AG04450 (cell line): ENCODE measurements at regions not wholly inside any gene's neighbourhood (a gene's known extent, or its start where the extent isn't known, plus 50 kb on each side); places are given as distances from the start of the nearest gene placed in this dataset.

Experiments used
- CTCF ChIA-PET: fragments of 300-600, 350-600 bp; formaldehyde crosslinking; extraction: SDS; loops from one replicate; lab custom pipeline; 2022; ENCODE audit warnings: antibody characterized with exemption, inconsistent platforms; lab: Charles Lee
- POLR2A ChIA-PET: fragments of 350-600 bp; formaldehyde crosslinking; extraction: SDS; loops from one replicate; lab custom pipeline; 2021; ENCODE audit warnings: antibody characterized with exemption, inconsistent platforms; lab: Yijun Ruan, JAX
- DNase-seq: peaks from one replicate; pipeline ENCODE4 v3.0.0-alpha.2; 2011; ENCODE audit warnings: low read depth, low spot score
- H3K27ac ChIP-seq: one replicate; pipeline ENCODE4 v1.5.1; 2012; ENCODE audit warnings: low read depth, low read length, control low read depth
- H3K27me3 ChIP-seq: one replicate; pipeline ENCODE4 v1.6.0; 2012; ENCODE audit warnings: low read length; ENCODE audit not compliant: control insufficient read depth, insufficient read depth
- H3K4me3 ChIP-seq: 2 replicates; pipeline ENCODE4 v1.5.1; 2011; ENCODE audit warnings: mild to moderate bottlenecking, low read depth, low read length, control low read depth
- H3K9me3 ChIP-seq: 2 replicates; pipeline ENCODE4 v1.5.1; 2012; ENCODE audit warnings: low read length; ENCODE audit not compliant: control insufficient read depth, insufficient read depth
- TF ChIP-seq, protein P1 (sequence below): IDR thresholded peaks from 2 replicates; pipeline ENCODE4 v1.5.1; 2011; ENCODE audit warnings: low read depth, low read length, control low read depth, inconsistent platforms

DNA sequence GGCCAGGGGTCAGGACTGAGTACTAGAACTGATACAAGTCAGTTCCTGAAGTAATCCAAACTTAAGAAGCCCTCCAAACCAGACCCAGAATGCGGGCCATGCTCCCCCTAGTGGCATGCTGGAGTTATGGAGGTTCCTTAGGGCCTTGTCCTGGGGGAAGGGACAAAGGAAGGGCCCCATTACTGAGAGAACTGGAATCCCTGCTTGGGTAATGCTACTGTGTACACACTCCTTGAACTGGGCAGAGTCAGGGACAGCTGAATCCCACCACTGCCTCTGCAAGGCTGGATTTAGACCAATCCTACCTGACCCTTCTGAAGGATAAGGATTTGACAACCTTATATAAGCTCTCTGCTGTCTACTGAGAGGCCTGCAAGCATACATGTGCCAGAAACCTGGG, 97.3 kb upstream of the AKIP1 start:
- H3K27me3 ChIP-seq: no peaks in the 10 kb centered on the region
- no peak overlapping the region for H3K4me3 ChIP-seq
- TF ChIP-seq, protein P1, sequence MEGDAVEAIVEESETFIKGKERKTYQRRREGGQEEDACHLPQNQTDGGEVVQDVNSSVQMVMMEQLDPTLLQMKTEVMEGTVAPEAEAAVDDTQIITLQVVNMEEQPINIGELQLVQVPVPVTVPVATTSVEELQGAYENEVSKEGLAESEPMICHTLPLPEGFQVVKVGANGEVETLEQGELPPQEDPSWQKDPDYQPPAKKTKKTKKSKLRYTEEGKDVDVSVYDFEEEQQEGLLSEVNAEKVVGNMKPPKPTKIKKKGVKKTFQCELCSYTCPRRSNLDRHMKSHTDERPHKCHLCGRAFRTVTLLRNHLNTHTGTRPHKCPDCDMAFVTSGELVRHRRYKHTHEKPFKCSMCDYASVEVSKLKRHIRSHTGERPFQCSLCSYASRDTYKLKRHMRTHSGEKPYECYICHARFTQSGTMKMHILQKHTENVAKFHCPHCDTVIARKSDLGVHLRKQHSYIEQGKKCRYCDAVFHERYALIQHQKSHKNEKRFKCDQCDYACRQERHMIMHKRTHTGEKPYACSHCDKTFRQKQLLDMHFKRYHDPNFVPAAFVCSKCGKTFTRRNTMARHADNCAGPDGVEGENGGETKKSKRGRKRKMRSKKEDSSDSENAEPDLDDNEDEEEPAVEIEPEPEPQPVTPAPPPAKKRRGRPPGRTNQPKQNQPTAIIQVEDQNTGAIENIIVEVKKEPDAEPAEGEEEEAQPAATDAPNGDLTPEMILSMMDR: peak; percentile 97
- DNase-seq: peak; percentile 74
- H3K27ac ChIP-seq: peak overlapping the region; percentile 39
- POLR2A ChIA-PET: interaction anchor here (0.7 to 1.2 kb wide), 4 partner anchors 57 to 143 kb away, joined by 3 to 14 read pairs (median 4); no protein-coding TSS in a partner anchor
- CTCF ChIA-PET: interaction anchor here (0.6 to 2.9 kb wide), 15 partner anchors 9 to 146 kb away, joined by 3 to 12 read pairs (median 3); no protein-coding TSS in a partner anchor
- no peaks in the 10 kb centered on the region for H3K9me3 ChIP-seq

DNA sequence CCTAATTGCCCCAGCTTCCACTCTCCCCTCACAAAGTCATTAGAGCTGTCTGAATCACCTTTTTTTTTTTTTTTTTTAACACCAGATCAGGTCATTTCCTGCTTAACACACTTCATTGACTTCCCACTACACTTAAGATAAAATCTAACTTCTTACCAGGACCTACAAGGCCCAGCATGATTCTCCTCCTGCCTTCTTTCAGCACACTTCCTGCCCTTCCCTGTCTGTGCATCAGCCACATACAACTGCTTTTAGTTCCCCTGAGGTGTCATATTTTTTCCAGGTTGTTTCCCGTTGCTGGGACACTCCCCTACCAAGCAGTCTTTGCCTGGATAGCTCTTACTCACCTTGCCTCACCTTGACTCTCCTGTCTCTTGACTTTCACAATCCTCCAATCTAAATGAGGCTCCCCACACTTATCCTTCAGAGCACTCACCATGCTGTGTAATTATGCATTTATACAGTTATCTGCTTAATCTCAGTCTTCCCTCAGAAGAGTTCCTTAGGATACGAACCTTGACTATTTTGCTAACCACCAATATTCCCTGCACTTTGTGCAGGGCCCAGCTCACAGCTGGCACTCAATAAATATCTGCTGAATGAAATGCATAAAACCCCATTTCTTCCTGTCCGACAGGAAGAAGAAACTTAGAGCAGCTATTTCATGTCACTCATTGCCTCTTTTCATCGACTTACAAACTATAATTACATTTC, 96.6 kb upstream of the AKIP1 start:
- ChIA-PET CTCF (interaction anchor here (0.6 to 2.9 kb wide), 13 partner anchors 9 to 145 kb away, joined by 3 to 12 read pairs (median 4); no protein-coding TSS in a partner anchor), POLR2A (interaction anchor here (0.5 to 1.2 kb wide), 4 partner anchors 56 to 143 kb away, joined by 3 to 8 read pairs (median 4); no protein-coding TSS in a partner anchor)
- H3K27ac ChIP-seq: peak overlapping the region; percentile 22
- H3K9me3 ChIP-seq: no peaks in the 10 kb centered on the region
- H3K4me3 ChIP-seq: no peak overlapping the region
- H3K27me3 ChIP-seq: no peaks in the 10 kb centered on the region
- DNase-seq: no peak
- TF ChIP-seq, protein P1: no peak

DNA sequence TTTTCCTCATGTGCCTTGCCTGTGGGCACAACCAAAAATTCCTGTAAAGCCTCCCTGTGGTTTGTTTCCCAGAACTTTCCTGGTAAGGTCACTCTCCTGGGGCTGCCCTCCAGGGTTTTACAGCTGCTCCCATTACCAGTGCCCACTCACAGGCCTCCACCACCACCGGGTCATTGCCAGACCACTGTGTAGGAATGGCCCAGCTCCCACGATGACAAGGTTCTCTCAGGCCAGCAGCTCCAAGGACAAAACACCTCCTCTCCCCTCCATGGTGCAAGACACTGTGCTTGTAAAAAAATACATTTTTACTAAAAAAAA, 96.1 kb upstream of the AKIP1 start:
- POLR2A ChIA-PET: interaction anchor here (1.2 kb wide), 1 partner anchor 56 kb away, joined by 4 read pairs; no protein-coding TSS in a partner anchor
- CTCF ChIA-PET: interaction anchor here (1.2 to 2.9 kb wide), 4 partner anchors 8 to 53 kb away, joined by 3 to 12 read pairs (median 6); no protein-coding TSS in a partner anchor
- no peak for DNase-seq
- H3K4me3 ChIP-seq: no peak overlapping the region
- no peaks in the 10 kb centered on the region for H3K27me3 ChIP-seq
- TF ChIP-seq, protein P1: no peak
- H3K27ac ChIP-seq: peak overlapping the region; percentile 21
- no peaks in the 10 kb centered on the region for H3K9me3 ChIP-seq

DNA sequence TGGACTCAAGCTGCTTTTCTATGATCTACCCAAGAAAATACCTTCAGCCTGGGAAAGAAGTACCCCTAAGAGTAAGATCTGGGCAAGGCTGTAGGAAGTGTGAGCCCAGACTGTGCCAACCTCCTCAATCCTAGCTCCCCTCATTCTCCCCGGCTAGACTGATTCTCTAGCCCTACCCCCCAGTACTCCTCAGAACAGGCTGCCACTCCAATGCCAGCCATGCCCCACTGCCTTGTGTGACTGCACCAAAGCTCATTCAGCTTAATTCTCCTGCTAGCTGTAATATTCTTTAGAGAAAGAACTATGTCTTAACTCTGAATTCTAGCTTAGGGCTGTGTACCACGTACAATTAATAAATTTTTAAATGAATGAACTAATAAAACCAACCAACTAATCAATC, 92.6 kb upstream of the AKIP1 start:
- no peaks in the 10 kb centered on the region for H3K27me3 ChIP-seq
- ChIA-PET POLR2A (no interaction called here), CTCF (interaction anchor here (1.1 kb wide), 1 partner anchor 141 kb away, joined by 4 read pairs; no protein-coding TSS in a partner anchor)
- H3K27ac ChIP-seq: no peak overlapping the region
- no peak for DNase-seq
- H3K9me3 ChIP-seq: no peaks in the 10 kb centered on the region
- TF ChIP-seq, protein P1: no peak
- H3K4me3 ChIP-seq: no peak overlapping the region

DNA sequence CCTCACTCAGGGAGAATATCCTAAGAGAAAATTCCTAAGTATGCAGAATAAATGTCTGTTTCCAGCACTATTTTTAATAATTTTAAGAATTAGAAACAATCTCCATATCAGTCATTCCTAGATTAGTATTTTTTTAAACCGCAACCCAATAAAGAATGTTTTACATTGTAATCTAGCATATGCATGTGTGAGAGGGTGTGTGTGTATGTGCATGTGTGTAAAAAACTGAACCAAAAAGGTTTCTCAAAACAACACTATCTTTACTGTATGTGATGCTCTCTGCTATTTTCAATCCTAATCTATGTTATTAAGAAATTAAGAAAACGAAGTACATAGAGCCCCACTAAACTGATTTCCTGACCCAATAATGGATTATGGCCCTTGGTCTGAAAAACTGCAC, 90.6 kb upstream of the AKIP1 start:
- TF ChIP-seq, protein P1: no peak
- CTCF ChIA-PET: no interaction called here

More for the DNA sequence above, 90.6 kb upstream of the AKIP1 start:
- no peak for DNase-seq
- Histone ChIP-seq H3K27ac (no peak overlapping the region), H3K27me3 (no peaks in the 10 kb centered on the region), H3K4me3 (no peak overlapping the region), H3K9me3 (no peaks in the 10 kb centered on the region)
- POLR2A ChIA-PET: no interaction called here
